HG03439 (cell line): ENCODE measurements at regions not wholly inside any gene's neighbourhood (a gene's known extent, or its start where the extent isn't known, plus 50 kb on each side); places are given as distances from the start of the nearest gene placed in this dataset.

Experiments used
- ATAC-seq: cut with Tn5 transposase; IDR thresholded peaks from one replicate; pipeline ENCODE4 v1.9.1; 2021; ENCODE audit warnings: mild to moderate bottlenecking, moderate library complexity; ENCODE audit not compliant: unreplicated experiment

DNA sequence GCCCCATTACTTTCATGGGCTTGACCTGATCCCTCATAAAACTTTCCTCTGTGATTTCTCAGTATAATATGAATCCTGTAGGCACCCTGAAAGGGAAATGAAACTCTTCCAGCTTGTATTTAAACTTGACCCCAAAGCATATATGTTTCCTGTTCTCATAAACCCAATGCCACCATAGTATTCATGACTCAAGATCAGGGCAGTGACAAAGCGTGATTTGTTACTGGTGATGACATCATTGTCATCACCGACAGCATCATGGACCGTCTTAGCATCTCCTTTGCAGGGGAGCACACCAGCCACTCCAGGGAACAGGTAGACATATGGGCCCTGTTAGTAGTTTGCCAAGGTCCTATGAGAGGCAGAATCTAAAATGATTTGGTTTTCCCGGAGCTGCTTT, 741.2 kb downstream of the NR2F2 start:
- ATAC-seq: no peak

DNA sequence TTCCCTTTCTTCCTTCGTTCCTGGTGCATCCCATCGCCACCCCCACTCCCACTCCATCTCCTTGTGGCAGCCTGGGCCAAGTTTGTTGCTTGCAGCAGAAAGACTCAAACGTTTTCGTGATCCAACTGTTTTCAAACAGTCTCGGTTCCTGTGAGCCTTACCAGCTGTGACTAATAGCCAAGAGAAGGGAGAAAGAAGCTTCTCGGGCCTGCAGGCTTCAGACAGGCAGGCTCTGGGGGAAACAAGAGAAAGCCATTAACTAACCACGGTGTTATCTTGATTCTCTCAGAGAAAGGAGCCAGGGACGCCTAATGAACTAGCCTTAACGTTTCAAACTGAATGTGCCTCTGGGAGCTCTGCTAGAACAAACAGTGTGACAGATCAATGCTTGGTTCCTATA, 742.0 kb downstream of the NR2F2 start:
- ATAC-seq: no peak

DNA sequence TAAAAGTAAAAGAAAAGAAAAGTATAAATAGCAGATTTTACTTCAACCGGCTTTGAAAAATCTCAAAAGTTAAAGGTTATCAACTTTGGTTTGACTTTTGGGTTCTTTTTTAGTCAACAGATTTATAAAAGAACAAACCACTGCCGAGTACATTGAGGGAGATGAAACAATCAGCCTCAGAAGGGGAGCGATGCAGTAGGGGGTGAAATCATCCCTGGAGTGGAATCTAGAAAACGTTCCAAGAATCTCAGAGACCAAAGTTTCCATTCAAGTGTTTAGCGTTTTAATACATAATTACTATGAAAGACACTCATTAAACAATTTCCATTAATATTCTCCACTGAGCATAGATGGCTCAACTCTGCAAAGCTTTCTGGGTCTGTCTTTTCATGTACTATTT, 745.5 kb downstream of the NR2F2 start:
- ATAC-seq: no peak

DNA sequence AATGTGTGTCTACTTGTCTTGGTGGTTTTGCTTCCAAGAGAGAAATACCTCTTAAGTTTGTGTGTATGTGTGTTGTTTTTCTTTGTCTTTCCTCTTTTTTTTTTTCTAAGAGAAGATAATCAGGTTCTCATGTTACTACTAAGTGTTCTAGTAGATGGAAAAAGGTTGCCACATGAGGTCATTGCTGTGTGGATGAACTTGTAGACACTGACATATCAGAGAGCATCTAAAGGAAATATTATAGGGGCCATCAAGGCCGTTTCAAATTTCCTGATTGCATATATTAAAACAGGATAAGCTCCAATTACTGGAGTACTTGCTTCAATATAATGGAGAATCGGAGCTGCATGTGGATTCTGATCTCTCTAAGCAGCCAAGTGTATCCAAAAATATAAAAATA, 747.5 kb downstream of the NR2F2 start:
- ATAC-seq: no peak

DNA sequence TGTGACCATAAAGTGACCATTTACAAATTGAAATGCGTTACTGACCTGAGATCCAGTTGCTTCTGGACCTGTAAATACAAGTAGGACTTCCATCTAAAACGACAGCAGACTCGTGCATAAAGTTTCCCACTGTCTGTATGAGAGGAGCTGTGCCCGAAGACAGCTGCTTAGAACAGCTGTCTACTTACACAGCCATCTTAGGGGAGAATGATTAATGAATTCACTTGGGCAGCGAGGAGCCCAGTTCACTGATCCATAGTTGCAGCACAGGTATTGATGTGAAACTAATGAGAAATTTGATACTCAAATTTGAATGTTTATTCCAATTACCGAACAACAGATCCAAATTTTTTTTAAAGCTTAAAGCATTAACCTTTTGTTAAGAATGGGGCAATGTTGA, 748.1 kb downstream of the NR2F2 start:
- no peak for ATAC-seq

DNA sequence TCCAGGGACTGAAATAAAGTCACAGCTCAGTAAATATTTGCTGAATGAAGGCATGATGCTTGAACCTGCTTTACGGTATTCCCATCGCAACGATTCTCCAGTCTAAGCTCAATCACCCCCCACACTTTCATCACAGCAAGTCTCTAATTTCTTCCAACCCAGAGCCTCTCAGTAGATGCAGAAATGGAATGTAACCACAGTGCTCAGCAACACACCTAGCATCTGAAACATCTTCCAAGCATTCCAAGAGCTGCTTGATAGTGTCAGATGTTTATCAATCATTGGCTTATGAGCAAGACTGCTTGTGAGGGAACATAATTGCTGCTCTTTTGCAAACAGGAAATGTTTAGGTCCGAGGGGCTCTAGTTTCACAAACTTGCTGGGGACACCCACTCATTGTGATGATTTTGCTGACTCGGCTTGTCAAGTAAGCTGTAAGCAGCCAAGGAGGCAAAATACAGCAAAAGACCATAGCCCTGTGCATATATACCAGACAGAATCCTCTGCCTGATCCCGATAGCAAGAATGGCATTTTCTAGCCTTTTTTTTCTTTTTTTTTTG, 751.2 kb downstream of the NR2F2 start:
- ATAC-seq: no peak

DNA sequence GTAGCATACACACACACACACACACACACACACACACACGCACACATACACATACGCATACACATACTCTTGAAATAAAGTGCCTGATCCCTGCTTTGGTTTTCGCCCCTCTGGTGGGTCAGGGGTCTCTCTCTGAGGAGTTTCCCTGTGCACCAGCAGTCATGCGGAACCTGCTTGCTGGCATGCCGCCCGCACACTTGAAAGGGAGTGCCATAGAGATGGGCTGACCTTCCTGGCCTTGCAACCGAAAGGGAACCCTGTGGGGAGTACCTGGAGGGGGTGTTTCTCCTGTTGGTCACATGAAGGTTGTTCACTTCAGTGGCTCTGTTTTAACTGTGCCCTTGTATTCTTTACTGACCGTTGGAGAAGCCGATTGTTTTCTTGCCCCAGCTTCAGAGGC, 752.3 kb downstream of the NR2F2 start:
- no peak for ATAC-seq

DNA sequence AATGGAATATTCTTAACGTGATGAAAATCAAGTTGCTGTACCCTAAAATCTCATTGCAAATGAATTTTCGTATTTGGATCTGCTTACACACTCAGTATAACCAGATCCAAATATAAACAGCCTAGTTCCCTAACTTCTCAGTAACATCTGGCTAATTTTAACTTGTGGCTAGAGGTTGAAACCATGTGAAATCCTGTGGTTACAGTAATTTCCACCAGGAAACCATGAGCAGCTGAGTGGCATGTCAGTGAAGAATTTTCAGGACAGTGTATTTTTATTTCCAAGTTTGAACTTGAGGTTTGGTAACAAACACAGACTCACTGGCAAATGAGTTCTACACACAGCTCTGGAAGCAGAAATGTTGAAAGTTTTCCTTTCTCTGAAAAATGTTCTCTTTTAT, 754.1 kb downstream of the NR2F2 start:
- ATAC-seq: no peak

DNA sequence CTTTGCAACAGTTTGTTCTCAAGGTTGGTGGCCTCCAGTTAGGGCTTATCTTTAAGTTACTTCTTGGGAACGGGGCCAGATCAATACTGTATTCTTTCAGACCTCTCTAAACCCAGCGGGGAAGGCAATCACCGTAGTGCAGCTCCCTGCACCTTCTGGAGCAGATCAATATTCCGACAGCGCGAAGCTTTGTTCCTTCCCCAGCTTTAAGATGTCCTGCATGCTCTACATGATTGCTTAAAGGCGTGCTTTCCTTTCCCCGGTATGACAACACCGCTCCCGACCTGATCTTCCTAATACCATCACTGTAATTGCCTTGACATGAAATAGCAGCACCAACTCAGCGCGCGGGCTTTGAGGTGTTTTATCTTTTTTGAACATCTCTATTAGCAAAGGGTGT, 755.2 kb downstream of the NR2F2 start:
- ATAC-seq: no peak

DNA sequence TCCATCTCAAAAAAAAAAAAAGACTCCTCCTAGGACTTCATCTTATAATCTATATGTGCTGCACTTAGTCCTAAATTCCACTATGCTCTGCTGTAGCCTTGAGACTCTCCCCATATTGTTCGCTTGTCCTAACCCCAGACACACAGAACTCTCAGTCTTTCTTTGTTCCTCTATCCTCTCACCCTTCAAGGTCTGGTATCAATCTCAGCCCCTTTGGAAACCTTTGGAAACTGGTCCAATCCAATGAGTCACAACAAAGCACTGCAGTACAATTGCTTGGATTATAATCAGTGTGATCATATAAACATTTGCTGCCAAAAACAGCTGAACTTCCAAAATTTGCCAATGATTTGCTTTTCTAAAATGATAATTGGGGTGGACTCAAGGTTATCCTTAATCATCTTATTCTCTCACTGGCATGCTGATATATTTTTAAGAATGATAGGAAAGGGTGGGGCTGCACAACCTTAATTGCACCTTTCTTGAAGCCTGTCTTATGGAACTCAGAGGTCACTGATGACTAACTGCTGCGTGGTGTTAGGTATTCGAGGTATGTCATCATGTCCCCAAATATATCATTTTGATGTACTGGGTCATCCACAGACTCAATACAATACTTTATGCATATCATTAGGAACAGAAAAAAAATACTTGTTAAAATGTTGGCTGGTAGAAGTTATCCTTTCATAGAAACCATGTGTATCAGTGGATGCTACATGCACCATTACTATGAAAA, 756.7 kb downstream of the NR2F2 start:
- ATAC-seq: no peak

DNA sequence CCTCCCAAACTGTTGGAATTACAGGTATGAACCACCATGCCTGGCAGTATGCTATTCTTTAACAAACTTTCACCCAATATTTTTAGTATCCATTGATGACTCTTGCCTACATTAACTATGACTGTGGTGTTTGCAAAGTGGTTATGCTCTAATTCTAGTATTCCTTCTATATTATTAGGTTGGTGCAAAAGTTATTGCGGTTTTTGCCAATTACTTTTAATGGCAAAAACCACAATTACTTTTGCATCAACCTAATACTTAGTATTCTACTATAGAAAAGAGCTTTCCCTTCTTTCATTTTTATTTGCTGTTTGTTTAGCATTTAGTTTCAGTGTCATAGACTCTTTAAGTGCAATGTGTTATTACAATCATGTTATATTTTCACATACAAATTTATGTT, 760.6 kb downstream of the NR2F2 start:
- no peak for ATAC-seq

DNA sequence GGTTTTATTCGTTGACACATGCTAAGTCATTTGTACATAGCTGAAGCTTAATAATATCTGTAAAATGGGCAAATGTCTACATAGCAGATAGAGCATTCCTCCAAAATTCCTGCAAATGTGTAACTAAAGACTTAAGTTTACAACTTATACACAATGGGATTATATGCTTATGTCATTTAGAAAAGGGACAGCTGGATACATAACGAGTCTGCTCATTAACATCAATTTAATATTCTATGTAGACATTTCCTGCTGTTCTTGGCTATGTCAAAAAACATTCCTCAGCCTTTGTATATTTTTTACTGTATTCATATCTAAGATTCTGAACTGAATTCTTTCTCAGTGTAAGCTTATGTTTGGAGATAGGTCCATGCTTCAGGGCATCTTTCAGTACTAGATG, 762.2 kb downstream of the NR2F2 start:
- ATAC-seq: no peak

DNA sequence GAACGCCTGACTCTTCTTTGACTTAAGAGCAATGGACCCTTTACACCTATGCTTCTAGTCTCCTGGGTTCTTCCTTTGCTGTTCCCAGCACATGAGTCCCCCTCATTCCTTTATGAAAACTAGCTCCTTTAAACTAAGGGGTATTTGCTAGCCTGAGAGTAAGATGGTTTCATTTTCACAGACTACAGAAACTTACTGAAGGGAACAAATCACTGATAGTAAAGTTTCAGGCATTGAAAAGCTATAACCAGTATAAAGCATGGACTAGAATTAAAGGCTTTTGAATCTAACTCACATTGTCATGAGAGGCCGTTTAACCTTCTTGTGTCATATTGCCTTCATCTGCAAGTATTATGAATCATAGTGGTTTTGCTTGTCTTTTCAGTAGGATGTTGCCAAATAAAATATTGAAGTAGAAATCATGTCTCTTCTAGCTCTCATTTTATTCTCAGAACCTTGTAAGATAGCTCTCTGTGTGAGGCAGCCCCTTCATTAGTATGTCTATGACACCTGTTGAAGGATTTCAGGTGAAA, 765.9 kb downstream of the NR2F2 start:
- no peak for ATAC-seq

DNA sequence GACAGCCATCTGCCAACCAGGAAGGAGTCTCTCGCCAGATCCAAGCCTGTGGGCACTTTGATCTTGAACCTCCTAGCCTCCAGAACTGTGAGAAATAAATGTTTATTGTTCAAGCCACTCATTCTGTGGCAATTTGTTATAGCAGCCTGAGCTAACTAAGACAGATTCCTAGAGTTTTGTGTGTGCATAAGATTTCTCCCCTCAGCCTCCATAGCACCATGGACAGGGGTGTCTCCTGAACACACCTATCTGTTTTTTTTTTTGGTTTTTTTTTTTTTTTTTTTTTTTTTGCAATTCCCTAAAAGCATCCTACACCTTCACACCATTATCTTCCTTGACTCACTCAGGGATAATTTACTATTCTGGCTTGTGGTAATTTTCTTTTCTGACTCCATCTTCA, 768.5 kb downstream of the NR2F2 start:
- ATAC-seq: no peak

DNA sequence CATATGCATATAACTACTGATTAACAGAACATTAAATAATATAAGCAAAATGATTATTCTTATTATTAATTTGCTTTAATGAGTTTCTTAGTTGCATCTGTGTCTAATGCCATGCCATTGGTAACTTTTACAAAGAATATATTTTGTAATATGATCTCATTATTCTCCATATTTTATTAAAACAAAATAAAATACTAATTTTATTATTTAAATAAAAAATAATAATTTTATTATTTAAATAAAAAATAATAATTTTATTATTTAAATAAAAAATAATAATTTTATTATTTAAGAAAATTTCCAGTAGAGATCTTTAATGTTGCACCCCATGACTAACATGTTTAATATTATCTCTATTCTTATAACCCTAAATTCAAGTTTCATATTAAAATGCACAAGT, 771.1 kb downstream of the NR2F2 start:
- no peak for ATAC-seq

DNA sequence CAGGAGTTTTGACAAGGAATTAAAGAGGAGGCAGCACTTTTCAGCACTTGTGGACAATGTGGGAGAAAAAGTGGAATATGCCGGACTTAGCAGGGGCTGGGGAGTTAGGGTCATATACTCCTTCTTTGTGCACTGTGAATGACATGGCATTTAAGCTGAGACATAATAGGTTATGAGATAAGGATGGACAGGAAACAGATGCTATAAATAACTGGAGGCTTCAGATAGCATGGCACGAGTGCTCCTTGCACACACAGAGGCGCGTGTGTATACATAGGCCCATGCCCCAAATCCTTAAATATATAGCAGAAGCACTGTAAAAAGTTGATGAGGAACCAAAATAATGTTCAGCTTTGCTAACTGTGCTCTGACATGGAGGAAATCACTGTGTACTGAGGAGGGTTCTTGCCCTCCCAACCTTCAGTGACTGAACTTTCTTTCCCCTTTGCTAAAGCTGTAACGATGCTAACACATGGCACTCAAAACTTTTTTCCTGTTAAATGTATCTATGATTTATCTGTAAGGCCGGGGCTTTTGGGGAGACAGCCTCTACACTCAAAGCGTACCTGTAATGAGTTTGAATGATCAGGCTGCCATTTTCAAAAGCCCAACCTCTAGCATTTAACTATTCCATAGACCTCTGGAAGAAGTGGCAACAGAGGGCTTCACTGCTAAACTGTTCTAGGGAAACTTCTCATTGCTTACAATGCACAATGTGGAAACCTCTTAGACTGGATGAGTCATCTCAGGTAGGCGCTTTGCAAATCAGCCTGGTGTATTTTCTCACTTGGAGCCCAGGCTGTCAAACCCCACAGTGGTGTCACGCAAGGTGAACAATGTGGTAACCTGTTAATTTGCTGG, 784.6 kb downstream of the NR2F2 start:
- ATAC-seq: no peak

DNA sequence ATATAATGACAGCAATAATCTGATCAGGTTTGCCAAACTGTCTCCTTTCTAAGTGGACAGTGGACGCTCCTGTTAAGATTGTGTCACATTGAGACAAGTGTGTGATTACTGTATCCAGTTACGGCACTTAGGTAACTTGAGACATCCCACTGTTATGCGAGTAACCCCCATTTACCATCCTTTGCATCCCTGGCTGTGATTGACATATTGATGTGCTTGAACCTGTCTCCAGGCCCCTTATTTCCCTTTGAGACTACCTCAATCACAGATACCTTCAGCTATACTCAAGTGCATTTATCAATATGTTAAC, 785.2 kb downstream of the NR2F2 start:
- ATAC-seq: no peak

DNA sequence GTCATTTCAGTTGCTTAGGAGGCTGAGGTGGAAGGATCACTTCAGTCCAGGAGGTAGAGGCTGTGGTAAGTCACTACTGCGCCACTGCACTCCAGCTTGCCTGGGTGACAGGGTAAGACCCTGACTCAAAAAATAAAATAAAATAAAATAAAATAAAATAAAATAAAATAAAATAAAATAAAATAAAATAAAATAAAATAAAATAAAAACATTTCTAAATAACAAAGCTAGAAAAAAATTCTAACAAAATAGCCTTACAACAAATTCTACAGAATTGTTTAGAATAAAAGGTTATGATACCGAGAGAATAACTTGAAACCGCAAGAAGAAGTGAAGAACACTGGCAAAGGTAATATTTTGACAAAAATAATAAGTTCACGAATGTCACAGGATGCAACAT, 794.3 kb downstream of the NR2F2 start:
- ATAC-seq: no peak

DNA sequence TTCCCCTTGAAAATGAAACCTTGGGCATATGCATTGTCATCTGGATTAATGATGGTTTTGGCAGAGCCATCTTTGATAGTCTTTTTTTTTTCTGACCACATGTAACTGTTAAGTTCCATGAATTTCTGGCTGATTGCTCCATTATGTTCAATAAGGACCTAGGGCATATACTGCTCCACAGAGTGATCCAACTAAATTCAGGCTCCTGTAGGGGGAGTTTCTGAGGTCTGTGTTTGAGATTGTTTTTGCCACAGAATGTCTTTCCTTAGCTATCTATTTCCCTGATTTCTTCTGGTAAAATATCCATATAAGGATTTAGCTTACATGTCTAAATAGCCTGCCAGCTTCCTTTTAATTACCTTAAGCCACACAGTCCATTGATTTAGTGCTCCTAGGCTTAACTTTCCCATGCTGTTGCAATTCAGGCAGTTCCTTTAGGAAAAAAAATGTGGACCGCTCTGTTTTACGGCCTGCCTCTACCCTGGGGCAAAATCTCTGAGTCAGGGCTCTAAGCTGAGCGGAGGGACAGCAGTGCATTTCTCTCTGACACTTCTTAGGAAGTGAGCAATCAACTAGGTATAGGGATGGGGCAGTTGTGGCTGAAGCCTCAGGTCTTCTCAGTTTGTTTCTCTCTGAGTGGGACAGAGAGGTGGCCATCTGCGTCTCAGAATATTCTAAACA, 796.2 kb downstream of the NR2F2 start:
- no peak for ATAC-seq

DNA sequence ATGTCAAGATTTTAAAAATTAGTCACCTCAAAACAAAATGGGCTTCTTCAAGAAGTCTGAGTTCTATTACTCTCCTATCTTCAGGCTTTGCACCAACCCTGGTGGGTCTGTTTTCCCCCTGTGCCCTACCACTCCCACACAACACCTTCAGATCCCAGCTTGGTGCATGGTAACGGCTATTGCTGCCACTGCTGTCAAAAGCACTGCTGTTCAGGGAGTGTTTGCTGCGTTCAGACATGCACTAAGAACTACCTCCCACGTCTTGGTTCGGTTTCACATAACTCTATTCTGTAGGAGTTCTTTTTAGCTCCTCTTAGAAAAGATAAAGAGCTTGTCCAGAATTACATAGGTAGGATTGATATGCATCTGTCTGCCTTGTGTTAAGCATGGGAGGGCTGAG, 799.2 kb downstream of the NR2F2 start:
- ATAC-seq: no peak

DNA sequence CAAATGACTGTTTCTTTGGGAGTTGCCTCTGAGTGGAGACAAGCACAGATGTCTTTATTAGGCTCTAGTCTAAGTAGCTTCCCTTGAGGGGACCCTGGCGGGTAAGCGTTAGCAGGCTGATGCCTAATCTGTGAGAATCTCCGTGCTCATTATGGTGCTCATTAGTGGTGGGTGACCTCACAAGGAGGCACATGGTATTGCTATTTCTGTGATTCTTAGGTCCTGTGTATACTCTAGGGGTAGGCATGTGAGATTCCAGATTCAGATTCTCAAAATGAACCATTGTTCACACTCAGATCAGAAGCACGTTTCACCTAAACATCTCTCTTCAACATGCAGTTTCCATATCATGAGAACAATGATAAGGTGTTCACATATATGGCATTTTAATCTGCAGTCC, 809.7 kb downstream of the NR2F2 start:
- ATAC-seq: no peak

DNA sequence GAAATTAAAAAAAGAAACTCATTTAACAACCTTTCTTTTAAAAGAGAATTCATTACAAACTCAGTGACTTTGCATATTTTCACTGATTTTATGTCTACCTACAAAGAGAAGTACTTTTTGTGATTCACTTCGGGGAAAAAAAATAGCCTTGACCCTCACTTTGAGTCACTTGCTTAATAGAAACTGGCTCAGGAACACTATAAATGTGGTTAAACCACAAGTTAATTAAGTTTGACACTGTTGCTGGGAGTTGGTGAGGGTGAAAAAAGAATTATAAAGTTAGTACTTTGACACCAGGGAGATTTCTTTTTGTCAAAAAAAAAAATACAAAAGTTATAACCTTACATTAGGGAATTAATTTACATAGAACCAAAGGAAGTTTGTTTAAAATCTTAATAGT, 810.9 kb downstream of the NR2F2 start:
- ATAC-seq: no peak
